ENCODE measurements at regions not wholly inside any gene's neighbourhood (a gene's known extent, or its start where the extent isn't known, plus 50 kb on each side); places are given as distances from the start of the nearest gene placed in this dataset.

GRCh38 chr17:15882058-15882720 lies 62.7 kb upstream of the ADORA2B start:
- no peak for TF ChIP-seq CTCF (IDR thresholded peaks at IDR 0.05)
- no peak for TF ChIP-seq POLR2A (IDR thresholded peaks at IDR 0.05)

Data from lower leg skin (tissue), 3 donors.